Erythroblast (primary cell): ENCODE measurements at regions not wholly inside any gene's neighbourhood (a gene's known extent, or its start where the extent isn't known, plus 50 kb on each side); places are given as distances from the start of the nearest gene placed in this dataset.

Experiments used
- GATA1 ChIP-seq: IDR thresholded peaks from 2 replicates; pipeline ENCODE4 v1.6.1; 2011; ENCODE audit warnings: low read depth, mild to moderate bottlenecking, control low read depth, low read length, moderate library complexity
- POLR2A ChIP-seq: IDR thresholded peaks from 2 replicates; pipeline ENCODE4 v1.6.1; 2011; ENCODE audit warnings: mild to moderate bottlenecking, low read length

DNA sequence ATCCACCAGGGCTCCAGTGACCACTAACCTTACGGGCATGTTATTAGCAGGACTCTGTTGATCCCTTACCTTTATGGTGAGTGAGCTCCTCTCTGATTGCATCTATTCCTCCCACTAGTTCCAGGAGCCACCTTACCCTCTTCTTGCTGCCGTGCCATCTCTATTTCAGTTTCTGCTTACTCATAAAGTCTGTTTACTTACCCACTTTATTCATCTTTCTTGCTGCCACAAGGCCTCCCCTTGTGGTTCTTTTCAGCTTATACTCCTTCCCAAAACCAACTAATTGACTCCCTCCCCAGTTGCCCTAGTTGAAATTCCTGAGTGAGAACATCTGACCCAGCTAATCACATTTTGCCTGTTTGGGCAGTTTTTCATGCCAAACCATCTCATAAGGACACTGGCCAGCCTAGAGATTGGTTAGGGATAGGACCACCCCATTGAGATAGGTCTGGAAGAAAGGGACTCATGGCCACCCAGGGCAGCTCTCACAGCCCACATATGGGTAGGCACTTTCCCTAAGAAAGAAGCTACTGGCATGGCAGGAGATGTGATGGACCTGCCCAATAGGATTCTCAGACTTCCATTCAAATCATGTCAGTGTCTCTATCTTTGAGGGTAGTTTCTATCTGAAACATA, 412.7 kb downstream of the EFNA5 start:
- TF ChIP-seq POLR2A (no peak), GATA1 (no peak)
